OCI-LY7 (cell line): ENCODE measurements at regions not wholly inside any gene's neighbourhood (a gene's known extent, or its start where the extent isn't known, plus 50 kb on each side); places are given as distances from the start of the nearest gene placed in this dataset.

ENCODE experiments used
- BruUV-seq: library from RNA; stranded (reverse); fragments of 400-500 nt; replicated peaks from 2 replicates; lab custom pipeline; 2021; lab: Mats Ljungman, UMichigan
- CTCF ChIA-PET: fragments of 300-600 bp; sonication (Branson Sonifier 250); formaldehyde crosslinking; loops from one replicate; lab custom pipeline; 2022; ENCODE audit warnings: antibody characterized with exemption; ENCODE audit not compliant: unreplicated experiment; lab: Charles Lee
- POLR2A ChIA-PET: fragments of 300-600 bp; sonication (Branson Sonifier 250); formaldehyde crosslinking; loops from one replicate; lab custom pipeline; 2022; ENCODE audit warnings: antibody characterized with exemption; lab: Charles Lee
- DNase-seq: peaks from one replicate; pipeline ENCODE4 v3.0.0-alpha.2; 2015; ENCODE audit warnings: low spot score
- H2AFZ ChIP-seq: fragments of 200-600 bp; sonication (generic), shearing (Covaris generic); 2 replicates; pipeline ENCODE4 v1.6.1; 2014; ENCODE audit warnings: mild to moderate bottlenecking, antibody characterized with exemption, low read length, moderate library complexity
- H3K27ac ChIP-seq: fragments of 200-600 bp; sonication (generic); 2 replicates; pipeline ENCODE4 v1.5.1; 2014; ENCODE audit warnings: mixed run types, low read depth, mild to moderate bottlenecking, moderate library complexity, low read length, inconsistent platforms; ENCODE audit not compliant: poor library complexity, severe bottlenecking
- H3K36me3 ChIP-seq: fragments of 200-600 bp; sonication (generic); 2 replicates; pipeline ENCODE4 v1.6.1; 2014; ENCODE audit warnings: mild to moderate bottlenecking, antibody characterized with exemption, low read length, moderate library complexity, mixed read lengths; ENCODE audit not compliant: insufficient read depth
- H3K4me1 ChIP-seq: fragments of 200-600 bp; sonication (generic); 2 replicates; pipeline ENCODE4 v1.5.1; 2014; ENCODE audit warnings: mild to moderate bottlenecking, low read length; ENCODE audit not compliant: insufficient read depth, poor library complexity, severe bottlenecking
- H3K4me2 ChIP-seq: fragments of 200-600 bp; sonication (generic); 2 replicates; pipeline ENCODE4 v1.6.1; 2014; ENCODE audit warnings: mild to moderate bottlenecking, low read length
- H3K4me3 ChIP-seq: fragments of 200-600 bp; sonication (generic); 2 replicates; pipeline ENCODE4 v1.5.1; 2014; ENCODE audit warnings: mild to moderate bottlenecking, low read depth, low read length; ENCODE audit not compliant: poor library complexity, severe bottlenecking
- H3K79me2 ChIP-seq: fragments of 200-600 bp; sonication (generic); 2 replicates; pipeline ENCODE4 v1.6.1; 2016; ENCODE audit warnings: low read depth, mild to moderate bottlenecking, low read length, moderate library complexity, mixed read lengths; ENCODE audit not compliant: insufficient read depth
- H3K9me2 ChIP-seq: fragments of 200-600 bp; sonication (generic); 2 replicates; pipeline ENCODE4 v1.6.1; 2016; ENCODE audit warnings: mild to moderate bottlenecking, low read length, mixed read lengths; ENCODE audit not compliant: insufficient read depth
- H3K9me3 ChIP-seq: fragments of 200-600 bp; sonication (generic); 2 replicates; pipeline ENCODE4 v1.6.1; 2014; ENCODE audit warnings: mild to moderate bottlenecking, mixed run types, low read length, mixed read lengths
- H4K20me1 ChIP-seq: fragments of 200-600 bp; sonication (generic); 2 replicates; pipeline ENCODE4 v1.6.1; 2014; ENCODE audit warnings: mild to moderate bottlenecking, antibody characterized with exemption, low read length, moderate library complexity, mixed read lengths; ENCODE audit not compliant: insufficient read depth
- EZH2phosphoT487 ChIP-seq: fragments of 200-600 bp; sonication (generic); IDR thresholded peaks from 2 replicates; pipeline ENCODE4 v1.6.1; 2018; ENCODE audit warnings: low read depth, borderline replicate concordance, mild to moderate bottlenecking, mixed run types, antibody characterized with exemption, low read length, moderate library complexity, mixed read lengths
- intact Hi-C: fragments of 100-400 bp; cut with micrococcal nuclease; formaldehyde crosslinking; loops from one replicate; pipeline ENCODE4 v1.10.0; 2022; ENCODE audit not compliant: unreplicated experiment
- TF ChIP-seq, protein P1 (sequence below): fragments of 200-600 bp; sonication (generic); conservative IDR thresholded peaks from 2 replicates; pipeline ENCODE4 v1.5.1; 2014; ENCODE audit warnings: mild to moderate bottlenecking, antibody characterized with exemption, low read length, moderate library complexity, mixed read lengths

- Histone ChIP-seq H2AFZ (no peak overlapping the region), H3K36me3 (no peaks in the 10 kb centered on the region), H3K79me2 (no peaks in the 10 kb centered on the region), H4K20me1 (no peaks in the 10 kb centered on the region), H3K9me3 (no peaks in the 10 kb centered on the region), H3K4me3 (no peak overlapping the region), H3K4me1 (no peaks in the 10 kb centered on the region), H3K27ac (no peak overlapping the region), H3K4me2 (no peak overlapping the region), H3K9me2 (no peaks in the 10 kb centered on the region)
- ChIA-PET CTCF (no interaction called here), POLR2A (interaction anchor here (0.5 kb wide), 1 partner anchor 257 kb away, joined by 3 read pairs; no protein-coding TSS in a partner anchor)
- BruUV-seq: no TSS peak
- DNase-seq: no peak
- intact Hi-C loops: no loop called here
- TF ChIP-seq EZH2phosphoT487: no peak
- TF ChIP-seq, protein P1, sequence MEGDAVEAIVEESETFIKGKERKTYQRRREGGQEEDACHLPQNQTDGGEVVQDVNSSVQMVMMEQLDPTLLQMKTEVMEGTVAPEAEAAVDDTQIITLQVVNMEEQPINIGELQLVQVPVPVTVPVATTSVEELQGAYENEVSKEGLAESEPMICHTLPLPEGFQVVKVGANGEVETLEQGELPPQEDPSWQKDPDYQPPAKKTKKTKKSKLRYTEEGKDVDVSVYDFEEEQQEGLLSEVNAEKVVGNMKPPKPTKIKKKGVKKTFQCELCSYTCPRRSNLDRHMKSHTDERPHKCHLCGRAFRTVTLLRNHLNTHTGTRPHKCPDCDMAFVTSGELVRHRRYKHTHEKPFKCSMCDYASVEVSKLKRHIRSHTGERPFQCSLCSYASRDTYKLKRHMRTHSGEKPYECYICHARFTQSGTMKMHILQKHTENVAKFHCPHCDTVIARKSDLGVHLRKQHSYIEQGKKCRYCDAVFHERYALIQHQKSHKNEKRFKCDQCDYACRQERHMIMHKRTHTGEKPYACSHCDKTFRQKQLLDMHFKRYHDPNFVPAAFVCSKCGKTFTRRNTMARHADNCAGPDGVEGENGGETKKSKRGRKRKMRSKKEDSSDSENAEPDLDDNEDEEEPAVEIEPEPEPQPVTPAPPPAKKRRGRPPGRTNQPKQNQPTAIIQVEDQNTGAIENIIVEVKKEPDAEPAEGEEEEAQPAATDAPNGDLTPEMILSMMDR: no peak
Measured at GRCh38 chr2:129901754-129902415, 77.6 kb upstream of the RAB6C start.

DNA sequence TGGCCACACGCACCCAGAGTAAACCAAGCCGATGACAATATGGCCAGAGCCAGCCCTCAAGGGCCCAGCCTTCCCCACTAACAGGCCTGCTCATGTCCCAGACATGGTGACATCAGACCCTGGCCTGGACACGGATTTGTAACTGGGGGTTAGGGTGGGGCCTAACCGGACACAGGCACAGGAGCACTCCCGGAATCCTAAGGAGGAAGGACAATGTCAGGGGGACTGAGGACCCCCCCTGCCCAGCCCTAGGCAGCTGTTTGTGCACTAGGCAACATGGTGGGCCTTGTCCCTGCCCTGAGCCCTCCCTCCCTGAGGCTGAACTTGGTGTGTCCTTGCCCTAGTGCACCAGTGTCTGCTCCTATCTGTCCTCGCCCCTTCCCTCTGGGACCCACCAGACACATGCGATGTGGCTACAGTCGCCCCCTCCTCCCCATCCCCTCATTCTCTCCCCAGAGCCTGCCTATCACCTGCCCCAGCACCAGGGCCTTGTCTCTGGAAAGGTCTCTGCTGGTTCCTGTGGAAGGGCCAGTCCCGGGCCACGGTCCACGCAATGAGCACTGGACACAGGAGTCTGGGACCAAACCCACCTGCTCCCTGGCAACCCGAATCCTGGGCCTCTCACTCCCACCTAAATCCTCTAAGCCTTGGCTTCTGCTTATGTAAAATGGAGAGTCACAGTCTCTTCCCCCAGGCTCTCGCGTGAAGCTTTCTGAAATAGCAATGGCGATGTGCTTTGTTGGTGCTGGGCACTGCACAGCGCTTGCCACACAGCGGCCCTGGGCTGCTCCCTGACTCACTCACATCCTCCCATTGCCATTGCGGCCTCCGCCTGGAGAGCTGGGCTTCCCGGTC, 76.5 kb upstream of the RAB6C start:
- Histone ChIP-seq H3K9me2 (no peaks in the 10 kb centered on the region), H3K79me2 (no peaks in the 10 kb centered on the region), H3K36me3 (no peaks in the 10 kb centered on the region), H4K20me1 (no peaks in the 10 kb centered on the region), H3K9me3 (no peaks in the 10 kb centered on the region), H3K4me2 (no peak overlapping the region), H3K4me1 (no peaks in the 10 kb centered on the region), H3K27ac (no peak overlapping the region), H2AFZ (no peak overlapping the region), H3K4me3 (no peak overlapping the region)
- ChIA-PET CTCF (no interaction called here), POLR2A (no interaction called here)
- intact Hi-C loops: no loop called here
- no peak for DNase-seq
- BruUV-seq: no TSS peak
- TF ChIP-seq, protein P1: no peak
- TF ChIP-seq EZH2phosphoT487: no peak
